NT2/D1 (cell line): ENCODE measurements at regions not wholly inside any gene's neighbourhood (a gene's known extent, or its start where the extent isn't known, plus 50 kb on each side); places are given as distances from the start of the nearest gene placed in this dataset.

Experiments used
- SUZ12 ChIP-seq: IDR thresholded peaks from 2 replicates; pipeline ENCODE4 v1.6.1; 2011; ENCODE audit not compliant: insufficient read length, insufficient read depth; ENCODE audit errors: extremely low read depth
- ZNF274 ChIP-seq: IDR thresholded peaks from 2 replicates; pipeline ENCODE4 v1.6.1; 2011; ENCODE audit warnings: mild to moderate bottlenecking, low read depth, low read length

GRCh38 chr3:76694063-76694462 lies 345.8 kb upstream of the ROBO2 start:
- no peak for TF ChIP-seq ZNF274
- TF ChIP-seq SUZ12: no peak
